ENCODE measurements at regions not wholly inside any gene's neighbourhood (a gene's known extent, or its start where the extent isn't known, plus 50 kb on each side); places are given as distances from the start of the nearest gene placed in this dataset.

DNA sequence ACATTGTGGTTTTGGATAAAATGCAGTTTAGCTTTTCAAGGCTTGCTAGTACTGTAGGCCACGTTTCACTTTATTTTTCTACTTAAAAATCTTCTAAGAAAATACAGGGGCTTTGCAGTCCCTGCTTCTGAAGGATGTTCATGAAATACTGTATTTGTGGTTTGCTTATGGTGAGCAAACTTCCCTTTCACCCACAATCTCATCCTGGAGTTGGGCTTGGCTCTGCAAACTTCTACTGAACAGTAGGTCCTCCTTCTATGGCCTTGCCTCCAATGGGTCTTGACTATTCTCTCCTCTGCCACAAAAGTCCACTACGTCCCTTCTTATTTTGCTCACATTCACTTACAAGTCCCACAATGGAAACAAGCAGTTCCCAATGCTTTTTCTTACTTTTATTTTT lies 502.7 kb upstream of the KLF4 start:
- no peak for DNase-seq (ENCODE audit: low spot score)

DNA sequence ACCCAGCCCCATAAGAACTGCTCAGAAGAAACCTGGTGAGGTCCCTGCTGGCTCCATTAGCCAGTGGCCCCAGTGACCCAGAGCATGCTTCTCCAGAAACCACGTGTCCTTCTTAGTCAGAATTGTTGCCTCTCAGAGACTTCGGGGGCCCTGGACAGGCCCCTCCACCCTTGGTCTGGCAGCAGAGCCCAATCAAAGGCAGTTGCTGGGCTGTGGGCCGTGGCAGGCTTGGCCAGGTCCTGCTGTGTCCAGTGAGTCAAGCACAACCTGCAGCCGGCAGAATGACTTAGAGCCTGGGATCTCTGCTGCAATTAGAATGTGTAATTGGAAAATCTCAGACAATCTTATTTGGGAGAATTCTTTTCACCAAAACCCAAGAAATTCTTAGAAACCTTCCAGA lies 502.0 kb upstream of the KLF4 start:
- DNase-seq (ENCODE audit: low spot score) = no peak

DNA sequence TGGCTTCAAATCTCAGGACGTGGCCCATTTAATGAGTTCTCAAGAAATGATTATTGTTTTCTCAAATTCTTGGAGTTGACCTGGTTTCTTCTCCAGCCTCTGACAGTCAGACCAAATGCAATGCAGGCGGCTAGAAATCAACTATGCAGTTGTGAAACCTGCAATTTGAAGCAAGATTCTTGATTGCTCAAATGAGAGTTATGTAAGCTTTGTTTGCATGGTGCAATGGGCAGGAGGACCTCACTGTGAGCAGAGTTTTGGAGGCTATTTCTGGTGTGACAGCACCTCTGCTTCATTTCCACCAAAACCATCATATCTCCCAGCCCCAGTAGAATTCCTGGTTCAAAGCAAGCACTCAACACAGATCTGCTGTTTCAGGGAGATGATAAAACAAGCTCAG lies 500.0 kb upstream of the KLF4 start:
- no peak for DNase-seq (ENCODE audit: low spot score)

DNA sequence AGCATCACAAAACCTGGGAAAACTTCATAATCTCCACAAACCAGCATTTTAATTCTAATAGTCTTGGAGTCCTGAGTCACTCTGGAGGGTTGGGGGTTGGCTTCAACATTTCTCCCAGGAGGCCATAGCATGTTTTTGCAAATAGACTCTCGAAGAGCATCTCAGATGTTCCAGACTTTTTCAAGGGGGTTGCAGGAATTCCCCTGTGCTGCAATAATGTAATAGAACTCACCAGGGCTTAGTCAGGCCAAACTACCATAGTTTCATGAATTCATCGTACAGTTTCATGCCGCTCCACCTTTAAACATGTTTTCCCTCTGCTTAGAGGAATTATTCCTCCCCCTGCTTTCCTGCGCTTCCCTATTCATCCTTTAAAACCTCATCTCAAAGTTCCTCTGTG lies 499.5 kb upstream of the KLF4 start:
- DNase-seq (ENCODE audit: low spot score) = no peak

DNA sequence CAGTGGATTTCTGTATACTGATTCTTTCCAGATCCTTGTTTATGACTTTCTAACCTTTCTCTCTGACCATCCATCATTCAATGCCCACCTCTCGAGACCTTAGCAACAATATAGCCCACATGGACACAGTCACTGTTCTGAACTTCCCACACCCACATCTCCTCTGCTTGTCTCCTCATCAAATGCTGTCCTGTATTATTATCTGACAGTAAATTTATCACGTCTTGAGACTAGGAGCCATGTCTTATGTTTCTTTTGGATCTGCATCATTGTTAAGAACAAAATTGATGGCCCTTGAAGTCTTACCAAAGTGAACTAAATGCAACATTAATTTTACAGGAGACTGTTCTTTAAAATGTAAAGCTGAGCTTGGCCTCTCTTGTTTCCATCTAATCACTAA lies 495.4 kb upstream of the KLF4 start:
- no peak for DNase-seq (ENCODE audit: low spot score)

DNA sequence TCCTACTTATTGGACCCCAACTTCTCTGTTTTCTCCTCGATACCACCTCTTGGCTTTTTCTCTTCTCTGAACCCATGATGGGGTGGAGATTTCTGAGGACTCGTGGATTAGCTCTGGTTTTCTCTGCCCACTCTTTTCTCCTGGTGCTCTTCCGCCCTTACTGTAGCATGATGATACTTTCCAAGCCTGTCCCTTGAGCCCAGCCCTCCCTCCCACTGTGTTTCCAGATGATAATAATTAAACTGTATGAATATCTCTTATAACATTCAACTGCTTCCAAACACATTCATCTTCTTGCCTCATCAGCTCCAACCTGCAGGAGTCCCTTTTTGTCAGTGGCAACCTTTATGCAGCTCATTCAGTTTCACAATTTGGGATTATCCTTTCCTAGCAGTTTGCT lies 494.2 kb upstream of the KLF4 start:
- no peak for DNase-seq (ENCODE audit: low spot score)

DNA sequence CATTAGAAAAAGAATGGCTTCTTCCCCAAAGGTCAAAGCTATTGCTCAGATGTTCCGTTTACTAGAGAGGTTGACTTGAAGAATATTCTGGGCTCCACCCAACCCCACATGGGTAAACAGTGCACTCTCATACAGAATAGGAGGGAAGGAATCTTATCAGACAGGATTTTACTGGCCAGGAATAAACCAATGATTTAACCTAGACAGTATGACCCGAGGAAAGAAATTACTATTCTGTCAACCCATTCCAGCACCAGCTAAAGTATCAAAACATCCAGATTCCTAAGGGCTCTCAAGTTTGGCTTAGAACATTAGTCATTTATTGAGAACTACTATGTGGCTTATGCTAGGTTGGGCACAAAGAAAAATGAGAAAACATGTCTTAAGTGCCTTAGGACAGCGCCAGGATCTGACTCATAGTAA lies 493.6 kb upstream of the KLF4 start:
- no peak for DNase-seq (ENCODE audit: low spot score)

DNA sequence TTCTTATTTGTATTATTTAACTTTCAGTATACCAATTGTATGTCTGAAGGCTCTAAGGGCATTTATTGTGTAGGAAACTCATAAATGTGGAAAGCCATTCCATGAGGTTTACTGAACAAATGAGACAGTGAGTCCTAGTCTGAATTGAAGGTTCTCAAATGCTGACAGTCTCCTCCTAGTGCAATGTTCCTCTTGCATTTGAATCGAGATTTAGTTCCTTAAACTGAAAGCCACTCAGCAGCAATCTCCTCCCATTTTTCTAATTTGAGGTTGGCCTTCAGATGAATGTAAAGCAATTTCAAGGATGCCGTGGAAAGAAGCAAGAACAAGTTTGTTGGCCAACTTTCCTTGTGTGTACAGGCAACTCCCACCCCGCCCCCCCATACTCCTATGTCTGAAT lies 493.2 kb upstream of the KLF4 start:
- DNase-seq (ENCODE audit: low spot score) = no peak

DNA sequence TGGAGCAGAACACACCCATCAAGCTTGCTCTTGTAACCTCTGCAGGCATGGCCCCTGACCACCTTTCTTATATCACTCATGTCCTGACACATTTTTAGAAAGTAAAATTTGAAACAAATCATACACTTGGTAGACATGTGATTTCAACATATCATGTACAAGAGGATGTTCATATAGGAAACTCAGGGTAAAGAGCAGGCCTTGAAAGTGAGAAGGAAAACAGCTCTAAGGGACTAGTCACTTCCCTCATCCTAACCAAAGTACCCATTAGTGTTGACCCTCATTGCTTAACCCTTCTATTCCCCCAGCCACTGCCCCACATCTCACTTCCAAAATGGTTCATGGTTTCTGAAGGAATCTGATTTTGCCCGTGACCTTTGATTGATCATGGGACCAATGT lies 492.4 kb upstream of the KLF4 start:
- no peak for DNase-seq (ENCODE audit: low spot score)

DNA sequence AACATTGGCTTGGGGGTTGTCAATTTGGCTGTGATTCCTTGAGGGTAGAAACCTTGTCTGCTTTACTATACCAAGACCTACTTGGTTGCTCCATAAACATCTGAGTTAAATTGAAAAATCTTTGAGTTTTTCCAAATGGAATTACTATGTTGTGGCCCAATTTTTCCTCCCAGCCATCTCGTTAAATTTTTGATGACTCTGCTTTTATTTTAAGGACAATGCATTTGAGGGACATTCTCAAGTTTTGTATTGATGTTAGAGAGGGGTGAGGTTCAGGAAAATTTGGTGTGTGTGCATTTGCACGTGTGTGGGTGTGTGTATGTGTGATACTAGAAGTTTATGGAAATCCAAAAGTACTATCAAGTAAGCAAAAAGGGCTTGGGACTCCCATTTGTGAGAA lies 491.4 kb upstream of the KLF4 start:
- DNase-seq (ENCODE audit: low spot score) = no peak

DNA sequence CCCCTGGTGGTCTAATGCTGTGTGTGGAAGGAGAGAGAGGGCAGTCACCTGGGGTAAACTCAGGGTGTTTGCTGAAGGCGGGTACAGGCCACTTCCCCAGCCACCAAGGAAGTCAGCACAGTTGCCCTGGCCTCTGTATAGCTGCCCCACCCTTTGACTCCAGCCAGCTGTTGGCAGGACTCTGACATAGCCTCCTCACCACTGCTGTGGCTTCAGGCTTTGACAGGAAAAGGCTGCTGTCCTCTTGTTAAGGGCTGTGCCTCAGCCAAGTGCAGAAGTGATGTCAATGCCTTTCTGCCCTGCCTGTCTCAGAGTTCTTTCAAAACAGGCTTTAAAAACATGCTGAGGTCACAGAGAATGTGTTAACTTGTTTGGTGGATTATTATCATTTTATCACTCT lies 487.2 kb upstream of the KLF4 start:
- DNase-seq (ENCODE audit: low spot score) = no peak

DNA sequence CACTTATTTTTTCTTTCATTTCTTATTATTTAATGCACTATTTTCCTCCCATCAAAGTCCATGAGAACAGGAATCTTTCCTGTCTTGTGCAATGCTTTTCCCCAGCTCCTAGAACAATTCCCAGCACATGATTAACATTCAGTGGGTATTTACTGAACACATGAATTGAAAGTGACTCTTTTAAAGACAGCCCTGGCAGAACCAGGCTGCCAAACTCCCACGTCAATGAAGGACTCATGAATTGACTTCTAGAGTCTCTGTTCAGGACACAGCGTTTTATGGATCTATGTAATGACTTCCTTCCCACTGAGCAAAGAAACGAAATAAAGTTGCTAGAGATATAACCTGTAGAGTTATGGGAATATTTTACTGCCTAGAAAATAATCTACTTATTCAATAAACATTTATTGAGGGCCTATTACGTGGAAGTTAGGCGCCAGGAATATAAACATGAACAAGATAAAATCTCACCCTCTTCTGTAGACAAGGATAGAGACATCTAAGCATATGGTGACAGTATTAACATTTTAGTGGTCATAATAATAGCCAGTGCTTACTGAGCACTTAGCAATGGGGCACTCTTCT lies 485.9 kb upstream of the KLF4 start:
- DNase-seq (ENCODE audit: low spot score) = no peak

DNA sequence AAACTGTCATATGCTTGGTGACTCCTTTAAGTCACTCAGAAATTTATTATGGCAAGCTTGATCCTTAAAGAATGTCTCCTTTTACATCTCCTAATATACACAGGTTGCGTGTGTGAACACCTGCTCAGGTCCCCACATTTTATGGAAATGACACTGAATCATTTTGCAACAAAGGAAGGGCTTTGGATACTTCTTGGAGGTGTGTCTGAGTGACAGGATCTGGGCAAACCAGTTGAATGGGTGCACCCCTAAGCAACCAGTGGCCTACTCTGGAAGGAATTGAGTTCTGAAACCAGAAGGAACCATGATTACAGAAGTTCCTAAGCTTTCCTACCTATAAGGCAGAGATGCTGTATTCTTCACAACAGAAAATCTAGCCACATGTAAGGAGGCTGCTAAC lies 483.9 kb upstream of the KLF4 start:
- DNase-seq (ENCODE audit: low spot score) = no peak

DNA sequence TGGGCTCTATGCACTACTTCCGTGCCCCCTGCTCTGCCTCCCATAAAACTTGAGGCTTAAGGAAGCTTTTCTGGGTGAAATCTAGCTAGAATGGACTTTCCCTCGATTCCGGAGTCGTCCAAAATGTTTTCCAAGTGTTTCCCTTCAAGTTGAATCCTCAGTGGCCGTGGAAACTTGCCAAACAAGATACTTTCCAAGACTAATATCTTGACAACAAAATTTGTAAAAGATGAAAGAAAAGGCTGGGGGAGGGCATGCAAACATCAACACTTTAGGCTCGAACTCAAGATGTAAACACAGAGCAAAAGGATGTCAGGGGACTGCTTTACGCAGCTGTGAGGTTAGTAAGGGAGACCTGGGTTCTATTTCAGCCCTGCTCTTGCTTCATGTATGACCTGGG lies 482.8 kb upstream of the KLF4 start:
- DNase-seq (ENCODE audit: low spot score) = no peak

DNA sequence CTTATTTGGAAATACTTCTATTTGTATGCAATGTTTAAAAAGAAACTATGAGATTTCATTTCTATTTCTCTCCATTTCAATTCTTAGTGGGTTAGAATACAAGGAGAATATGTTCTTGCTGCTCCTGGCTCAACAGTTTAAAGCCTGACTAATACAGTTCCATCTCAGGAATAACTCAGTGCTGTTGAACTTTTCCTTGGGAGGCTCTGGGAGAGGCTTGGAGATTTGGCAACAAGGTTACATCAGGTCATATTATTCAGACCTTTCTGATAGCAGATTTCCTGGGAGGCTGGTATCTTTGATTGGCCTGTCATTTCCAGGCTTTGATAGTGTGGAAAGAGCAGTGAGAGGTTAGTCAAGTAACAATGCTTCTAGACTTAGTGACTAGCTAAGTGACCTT lies 481.7 kb upstream of the KLF4 start:
- no peak for DNase-seq (ENCODE audit: low spot score)

DNA sequence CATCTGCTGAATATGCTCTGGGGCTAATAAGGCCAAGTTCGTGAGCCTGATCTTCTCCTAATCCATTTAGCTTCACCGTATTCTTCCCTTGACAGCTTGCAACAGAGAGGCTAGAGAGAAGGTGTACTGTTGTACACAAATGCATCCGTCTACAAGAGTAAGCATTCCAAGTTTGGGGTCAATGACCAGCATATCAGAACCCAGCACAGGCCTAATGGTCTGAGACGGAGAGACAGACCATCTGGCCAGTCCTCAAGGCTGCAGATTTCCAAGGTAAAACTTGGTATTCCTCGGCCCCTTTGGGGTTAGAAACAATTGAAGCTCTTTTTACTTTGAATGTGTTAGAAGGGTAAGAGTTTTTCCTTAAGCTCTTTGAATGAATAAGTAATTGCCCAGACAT lies 481.2 kb upstream of the KLF4 start:
- no peak for DNase-seq (ENCODE audit: low spot score)

DNA sequence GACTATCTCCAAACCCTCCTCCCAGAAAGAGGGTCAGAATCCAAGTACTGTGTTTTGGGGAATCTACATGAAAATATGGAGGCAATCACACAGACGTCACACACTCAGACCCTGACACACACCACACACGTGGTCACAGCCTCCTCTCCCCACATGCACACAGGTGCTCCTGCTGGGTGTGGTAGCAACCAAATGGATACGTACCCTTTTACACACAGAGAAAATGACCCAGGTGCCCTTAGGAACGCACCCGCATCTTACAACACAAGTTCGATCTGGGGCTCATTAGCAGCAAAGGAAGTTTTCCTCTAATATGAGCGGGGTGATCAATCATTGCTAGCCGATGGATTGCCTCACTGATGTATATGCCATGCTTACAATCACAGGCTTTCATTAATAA lies 480.2 kb upstream of the KLF4 start:
- no peak for DNase-seq (ENCODE audit: low spot score)

DNA sequence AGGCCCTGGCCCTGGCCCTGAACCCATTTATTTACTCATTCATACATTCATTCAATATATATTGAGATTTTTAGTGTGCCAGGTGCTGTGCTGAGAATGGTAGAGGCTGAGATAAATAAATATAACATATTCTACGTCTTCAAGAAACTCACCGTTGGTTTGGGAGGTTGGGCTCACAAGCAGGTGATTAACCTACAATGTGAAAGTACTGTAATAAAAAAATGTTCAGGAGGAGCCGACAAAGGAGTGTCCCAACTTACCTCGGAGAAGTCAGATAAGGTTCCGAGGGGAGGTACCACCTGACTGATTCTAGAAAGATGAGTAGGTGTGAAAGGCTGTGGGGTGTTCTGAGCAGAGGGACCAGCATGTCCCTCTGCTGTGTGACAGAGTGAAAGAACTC lies 479.6 kb upstream of the KLF4 start:
- no peak for DNase-seq (ENCODE audit: low spot score)

DNA sequence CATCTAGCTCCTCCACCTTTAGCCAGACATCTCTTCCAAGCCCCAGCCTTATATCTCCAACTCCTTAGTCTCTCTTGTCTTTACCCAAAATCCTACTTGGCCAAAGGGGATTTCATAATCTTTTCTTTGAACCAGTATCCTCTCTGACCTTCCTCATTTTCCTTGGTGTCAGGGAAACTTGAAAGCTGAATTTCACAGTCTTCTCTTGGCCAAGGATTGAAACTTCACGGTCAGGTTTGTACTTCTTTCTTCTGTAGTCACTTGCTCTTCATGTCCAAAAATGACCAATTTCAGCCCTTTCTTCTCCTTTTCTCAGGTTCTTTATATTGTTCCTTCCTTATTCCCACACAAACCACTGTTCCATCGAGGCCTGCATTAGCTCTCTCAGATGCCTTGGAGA lies 473.7 kb upstream of the KLF4 start:
- DNase-seq (ENCODE audit: low spot score) = no peak

DNA sequence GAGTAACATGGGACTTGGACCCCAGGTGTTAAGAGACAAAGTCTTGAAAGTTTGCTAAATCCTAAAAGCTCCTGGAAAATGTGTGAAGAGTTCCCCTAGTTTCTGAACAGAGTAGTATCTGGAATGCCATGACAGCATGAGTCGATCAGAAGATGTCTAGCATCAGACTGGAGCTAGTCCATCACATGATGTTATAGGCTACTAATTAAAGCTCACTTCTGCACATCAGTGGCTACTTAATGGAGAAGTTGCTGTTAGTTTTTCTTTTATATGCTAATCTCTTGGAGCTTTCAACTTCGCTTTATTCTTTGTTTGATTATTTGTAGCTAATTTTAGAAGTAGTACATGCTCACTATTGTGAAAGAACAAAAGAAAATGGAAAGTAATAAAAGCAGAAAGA lies 471.3 kb upstream of the KLF4 start:
- DNase-seq (ENCODE audit: low spot score) = no peak

DNA sequence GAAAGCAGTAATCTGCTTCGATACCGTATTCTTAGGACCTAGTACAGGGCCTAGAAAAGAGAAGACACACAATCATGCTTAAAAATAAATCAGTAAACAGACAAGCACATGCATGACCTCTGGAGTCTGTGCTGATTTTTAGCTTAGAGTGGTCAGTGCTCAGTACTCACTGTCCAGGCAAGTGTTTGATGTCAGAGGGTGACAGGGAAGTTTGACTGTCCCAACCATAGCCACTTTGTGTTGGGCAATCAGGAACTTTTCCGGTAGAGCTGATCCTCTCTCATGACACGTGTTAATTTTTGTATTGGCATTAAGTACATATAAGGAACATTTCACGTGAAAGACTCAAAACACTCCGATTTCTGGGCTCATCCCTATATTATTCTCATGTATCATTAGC lies 464.7 kb upstream of the KLF4 start:
- no peak for DNase-seq (ENCODE audit: low spot score)

DNA sequence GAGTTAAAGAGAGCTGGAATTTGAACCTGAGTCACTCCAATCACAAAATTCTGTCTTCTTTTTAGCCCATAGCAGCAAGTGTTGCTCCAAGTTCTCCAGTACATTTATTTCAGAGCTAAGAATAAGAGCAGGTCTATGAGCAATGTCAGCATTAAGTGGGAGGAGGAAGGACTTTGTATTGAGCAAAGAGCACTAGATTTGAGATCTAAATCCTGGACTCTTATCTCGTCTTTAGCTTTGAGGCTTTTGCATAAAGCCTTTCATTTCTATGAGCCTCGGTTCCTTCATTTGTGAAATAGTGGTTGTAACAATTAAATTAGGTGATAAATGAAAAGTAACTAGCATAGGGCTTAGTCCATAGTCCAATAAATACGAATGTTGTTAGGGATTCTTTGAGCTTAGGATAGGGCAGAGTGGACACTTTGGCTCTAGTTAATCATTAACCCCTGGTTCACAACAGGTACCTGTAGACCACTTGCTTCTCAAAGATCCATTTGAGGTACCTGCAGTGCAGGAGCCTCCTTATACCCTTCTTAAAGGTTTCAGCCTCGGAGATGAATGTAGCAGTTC lies 464.1 kb upstream of the KLF4 start:
- DNase-seq (ENCODE audit: low spot score) = no peak

DNA sequence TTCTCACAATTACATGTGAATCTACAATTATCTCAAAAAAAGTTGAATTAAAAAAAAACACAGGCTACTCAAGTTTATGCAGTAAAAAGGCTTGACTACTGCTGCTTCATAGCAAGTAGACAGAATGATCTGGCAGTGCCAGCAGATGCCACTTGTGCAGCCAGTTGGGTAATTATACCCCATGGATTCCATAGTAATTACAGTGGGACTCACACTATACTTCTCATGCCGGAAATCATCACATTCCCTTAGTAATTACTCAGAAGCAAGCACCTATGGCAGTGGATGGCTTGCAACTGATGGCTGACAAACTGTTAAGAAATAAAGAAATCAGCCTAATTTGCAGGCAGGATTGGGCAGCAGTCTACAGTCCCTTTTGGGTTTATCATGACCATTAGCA lies 463.2 kb upstream of the KLF4 start:
- no peak for DNase-seq (ENCODE audit: low spot score)

DNA sequence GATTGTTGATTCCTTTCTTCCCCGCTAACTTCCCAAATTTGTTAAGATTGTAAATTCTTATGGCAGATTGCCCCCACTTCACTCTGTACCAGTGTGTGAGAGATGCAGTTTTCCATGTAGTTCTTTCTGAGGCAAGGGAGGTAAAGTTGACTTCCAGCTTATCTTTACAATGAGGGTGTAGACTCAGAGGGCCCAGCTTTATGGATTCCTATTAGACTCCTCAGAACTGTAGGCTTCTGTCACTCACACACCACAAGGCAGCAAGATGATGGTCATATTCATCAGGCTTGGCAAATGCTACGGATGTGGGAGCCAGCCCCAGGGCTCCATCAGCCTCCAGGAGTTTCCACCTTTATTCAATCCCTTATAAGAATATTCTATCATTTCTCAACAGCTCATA lies 461.9 kb upstream of the KLF4 start:
- no peak for DNase-seq (ENCODE audit: low spot score)

DNA sequence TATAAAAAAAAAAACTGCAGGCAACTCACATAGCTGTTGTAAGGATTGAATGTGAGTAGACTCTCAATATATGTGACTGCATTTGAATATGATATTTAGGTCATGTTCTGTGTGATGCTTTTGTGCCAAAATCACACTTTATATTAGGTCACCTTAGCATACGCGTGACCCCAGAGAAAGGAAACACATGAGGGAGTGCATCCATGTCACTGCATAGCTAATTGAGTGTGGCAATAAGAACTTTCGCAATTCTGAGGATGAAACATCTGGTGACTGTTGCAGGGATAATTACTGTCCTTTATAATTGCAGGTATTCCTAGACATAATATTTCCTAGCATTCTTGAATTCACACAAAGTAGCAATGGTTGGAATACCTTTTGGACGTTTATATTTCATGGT lies 459.5 kb upstream of the KLF4 start:
- no peak for DNase-seq (ENCODE audit: low spot score)

All from kidney capillary endothelial cell (primary cell).